ENCODE measurements at regions not wholly inside any gene's neighbourhood (a gene's known extent, or its start where the extent isn't known, plus 50 kb on each side); places are given as distances from the start of the nearest gene placed in this dataset.

DNA sequence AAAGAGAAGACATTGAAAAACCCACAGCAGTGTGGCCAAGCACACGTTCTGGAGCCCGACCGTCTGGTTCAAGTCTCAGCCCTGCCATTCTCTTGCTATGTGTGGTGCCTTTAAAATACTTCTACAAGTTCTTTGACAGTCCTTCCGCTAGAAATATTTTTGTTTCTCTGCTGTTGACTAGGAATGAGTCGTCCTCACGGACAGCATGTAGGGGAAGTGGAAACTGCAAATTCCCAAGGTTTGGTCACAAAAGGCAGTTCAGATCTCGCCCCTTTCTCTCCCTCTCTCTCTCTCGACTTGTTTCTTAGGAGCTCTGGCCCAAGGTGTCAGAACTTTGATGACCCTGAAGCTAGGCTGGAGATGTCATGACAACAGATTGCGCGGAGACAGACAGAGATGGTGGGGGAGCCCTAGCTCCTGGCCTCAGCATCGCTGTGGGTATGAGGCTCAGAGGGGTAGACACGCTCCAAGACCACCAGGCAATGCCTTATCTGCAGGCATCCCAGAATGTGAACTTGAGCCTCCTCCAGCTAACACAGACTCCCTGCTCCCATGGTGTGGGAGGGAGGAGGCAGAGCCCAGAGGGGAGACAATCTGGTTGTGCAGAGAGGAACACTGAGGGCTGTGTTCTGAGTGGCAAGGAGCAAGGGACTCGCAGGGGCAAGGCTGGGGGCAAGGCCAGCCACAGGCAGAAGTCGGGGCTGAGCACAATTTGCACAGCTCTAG lies 368.9 kb upstream of the SULF2 start:
- no peak for DNase-seq (ENCODE audit: low read depth)
- ChIA-PET POLR2A (no interaction called here), CTCF (interaction anchor here (0.6 kb wide), 1 partner anchor 11 kb away, joined by 3 read pairs; no protein-coding TSS in a partner anchor)
- Histone ChIP-seq H3K36me3 (ENCODE audit: control insufficient read depth, insufficient read depth, low read length) (no peaks in the 10 kb centered on the region), H3K4me3 (ENCODE audit: low read depth, low read length) (no peak overlapping the region), H3K27me3 (ENCODE audit: control insufficient read depth, insufficient read depth, low read length) (peaks cover 3% of the 10 kb centered on the region)
- TF ChIP-seq, protein P1, sequence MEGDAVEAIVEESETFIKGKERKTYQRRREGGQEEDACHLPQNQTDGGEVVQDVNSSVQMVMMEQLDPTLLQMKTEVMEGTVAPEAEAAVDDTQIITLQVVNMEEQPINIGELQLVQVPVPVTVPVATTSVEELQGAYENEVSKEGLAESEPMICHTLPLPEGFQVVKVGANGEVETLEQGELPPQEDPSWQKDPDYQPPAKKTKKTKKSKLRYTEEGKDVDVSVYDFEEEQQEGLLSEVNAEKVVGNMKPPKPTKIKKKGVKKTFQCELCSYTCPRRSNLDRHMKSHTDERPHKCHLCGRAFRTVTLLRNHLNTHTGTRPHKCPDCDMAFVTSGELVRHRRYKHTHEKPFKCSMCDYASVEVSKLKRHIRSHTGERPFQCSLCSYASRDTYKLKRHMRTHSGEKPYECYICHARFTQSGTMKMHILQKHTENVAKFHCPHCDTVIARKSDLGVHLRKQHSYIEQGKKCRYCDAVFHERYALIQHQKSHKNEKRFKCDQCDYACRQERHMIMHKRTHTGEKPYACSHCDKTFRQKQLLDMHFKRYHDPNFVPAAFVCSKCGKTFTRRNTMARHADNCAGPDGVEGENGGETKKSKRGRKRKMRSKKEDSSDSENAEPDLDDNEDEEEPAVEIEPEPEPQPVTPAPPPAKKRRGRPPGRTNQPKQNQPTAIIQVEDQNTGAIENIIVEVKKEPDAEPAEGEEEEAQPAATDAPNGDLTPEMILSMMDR (IDR thresholded peaks at IDR 0.05; ENCODE audit: insufficient read depth, low read depth, low read length), result no peak

DNA sequence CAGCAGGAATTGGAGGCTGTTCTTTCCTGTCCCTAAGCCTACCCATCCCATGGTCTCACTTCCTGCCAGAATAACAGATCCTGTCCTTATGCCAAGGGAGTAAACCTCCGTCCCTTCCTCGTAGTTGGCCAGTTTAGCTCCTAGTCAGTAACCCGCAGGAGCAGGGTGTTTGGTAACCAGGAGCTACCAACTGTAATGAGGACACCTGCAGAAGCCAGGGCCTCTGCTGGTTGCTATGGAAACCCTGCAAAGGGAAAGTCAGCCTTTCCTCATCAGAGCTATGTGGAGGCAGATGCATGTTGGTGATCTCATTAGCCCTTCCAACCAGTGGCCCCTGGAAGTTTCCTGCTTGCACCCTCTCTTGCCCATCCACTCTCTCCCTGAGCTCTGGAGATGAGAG lies 368.2 kb upstream of the SULF2 start:
- TF ChIP-seq, protein P1 (IDR thresholded peaks at IDR 0.05; ENCODE audit: insufficient read depth, low read depth, low read length), result no peak
- H3K36me3 ChIP-seq (ENCODE audit: control insufficient read depth, insufficient read depth, low read length), result no peaks in the 10 kb centered on the region
- H3K4me3 ChIP-seq (ENCODE audit: low read depth, low read length), result no peak overlapping the region
- ChIA-PET CTCF (interaction anchor here (0.6 kb wide), 1 partner anchor 11 kb away, joined by 3 read pairs; no protein-coding TSS in a partner anchor), POLR2A (no interaction called here)
- H3K27me3 ChIP-seq (ENCODE audit: control insufficient read depth, insufficient read depth, low read length), result peaks cover 3% of the 10 kb centered on the region
- DNase-seq (ENCODE audit: low read depth), result no peak

DNA sequence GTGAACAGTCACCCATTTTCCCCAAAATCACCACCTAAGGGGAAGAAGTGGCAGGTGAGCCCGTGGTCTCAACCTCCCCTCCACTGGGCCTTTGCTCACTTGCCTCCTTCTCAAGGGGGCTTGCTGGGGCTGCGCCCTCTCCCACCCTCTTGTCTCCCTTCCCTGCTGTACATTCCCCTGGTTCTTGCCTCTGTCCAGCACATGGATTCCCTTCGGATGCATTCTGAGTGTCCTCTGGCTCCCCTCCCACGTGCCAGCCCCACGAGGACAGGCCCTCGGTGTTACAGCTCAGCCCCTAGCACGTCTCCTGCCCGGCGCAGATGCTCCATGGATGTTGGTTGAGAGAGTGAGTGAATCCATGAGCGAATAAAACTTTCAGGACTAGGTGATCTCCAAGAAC lies 367.8 kb upstream of the SULF2 start:
- no peaks in the 10 kb centered on the region for H3K36me3 ChIP-seq (ENCODE audit: control insufficient read depth, insufficient read depth, low read length)
- CTCF ChIA-PET, result no interaction called here
- peaks cover 3% of the 10 kb centered on the region for H3K27me3 ChIP-seq (ENCODE audit: control insufficient read depth, insufficient read depth, low read length)
- TF ChIP-seq, protein P1 (IDR thresholded peaks at IDR 0.05; ENCODE audit: insufficient read depth, low read depth, low read length), result no peak
- DNase-seq (ENCODE audit: low read depth), result no peak
- POLR2A ChIA-PET, result no interaction called here
- no peak overlapping the region for H3K4me3 ChIP-seq (ENCODE audit: low read depth, low read length)

DNA sequence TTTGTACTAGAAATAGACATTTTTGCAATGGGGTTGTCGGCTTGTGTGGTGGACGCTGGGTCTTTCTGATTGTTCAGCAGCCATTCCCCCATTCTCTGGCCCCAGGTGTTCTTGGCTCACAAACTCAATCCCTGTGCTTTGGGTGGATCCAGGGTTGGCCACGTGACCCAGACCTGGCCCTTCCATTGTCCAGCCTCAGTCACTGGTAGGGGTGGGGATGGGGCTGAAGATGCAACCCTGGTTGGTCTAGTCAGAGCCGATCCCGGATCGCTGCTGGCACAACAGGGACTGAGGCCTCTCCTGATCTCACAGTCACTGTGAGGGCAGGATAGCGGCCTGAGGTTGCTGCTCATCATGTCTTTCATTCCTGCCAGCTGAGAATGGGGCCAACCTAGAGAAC lies 365.3 kb upstream of the SULF2 start:
- Histone ChIP-seq H3K4me3 (ENCODE audit: low read depth, low read length) (no peak overlapping the region), H3K36me3 (ENCODE audit: control insufficient read depth, insufficient read depth, low read length) (no peaks in the 10 kb centered on the region), H3K27me3 (ENCODE audit: control insufficient read depth, insufficient read depth, low read length) (no peaks in the 10 kb centered on the region; the same call in 1 of the 2 replicates)
- DNase-seq (ENCODE audit: low read depth), result no peak
- TF ChIP-seq, protein P1 (IDR thresholded peaks at IDR 0.05; ENCODE audit: insufficient read depth, low read depth, low read length), result no peak
- CTCF ChIA-PET, result no interaction called here
- POLR2A ChIA-PET, result no interaction called here

DNA sequence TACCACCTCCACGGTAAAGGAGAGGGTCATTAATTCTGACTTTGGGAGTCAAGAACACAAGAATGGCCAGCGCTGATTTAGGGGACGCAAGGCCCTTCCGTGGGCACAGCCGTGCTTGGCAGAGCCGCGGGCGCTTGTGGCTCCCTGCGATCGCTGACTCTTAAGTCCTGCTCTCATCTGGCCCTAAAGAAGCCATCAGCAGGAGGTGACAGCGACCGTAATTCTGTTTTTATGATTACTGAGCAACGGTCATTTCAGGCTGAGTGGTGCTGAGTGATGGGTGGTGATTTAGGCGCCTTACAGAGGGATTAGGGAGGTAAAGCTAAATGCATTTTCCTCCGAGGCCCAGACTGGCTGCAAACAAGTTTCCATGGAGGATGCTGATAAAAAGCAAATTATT lies 364.6 kb upstream of the SULF2 start:
- DNase-seq (ENCODE audit: low read depth), result no peak
- POLR2A ChIA-PET, result no interaction called here
- Histone ChIP-seq H3K27me3 (ENCODE audit: control insufficient read depth, insufficient read depth, low read length) (no peaks in the 10 kb centered on the region; the same call in 1 of the 2 replicates), H3K36me3 (ENCODE audit: control insufficient read depth, insufficient read depth, low read length) (no peaks in the 10 kb centered on the region), H3K4me3 (ENCODE audit: low read depth, low read length) (no peak overlapping the region)
- TF ChIP-seq, protein P1 (IDR thresholded peaks at IDR 0.05; ENCODE audit: insufficient read depth, low read depth, low read length), result no peak
- CTCF ChIA-PET, result interaction anchor here (0.7 to 1.1 kb wide), 2 partner anchors 15 to 16 kb away, joined by 3 to 4 read pairs; no protein-coding TSS in a partner anchor
